ENCODE measurements at regions not wholly inside any gene's neighbourhood (a gene's known extent, or its start where the extent isn't known, plus 50 kb on each side); places are given as distances from the start of the nearest gene placed in this dataset.

- Histone ChIP-seq H3K27me3 (ENCODE audit: control insufficient read depth, insufficient read depth, low read length) (no peaks in the 10 kb centered on the region), H3K9me3 (ENCODE audit: control insufficient read depth, insufficient read depth, low read depth, low read length) (no peaks in the 10 kb centered on the region), H4K20me1 (ENCODE audit: control insufficient read depth, extremely low read depth, insufficient read depth, low read length) (no peaks in the 10 kb centered on the region), H3K36me3 (ENCODE audit: control insufficient read depth, insufficient read depth, low read length) (no peaks in the 10 kb centered on the region), H3K9ac (ENCODE audit: insufficient read depth, low read length) (no peak overlapping the region), H2AFZ (ENCODE audit: low read length) (no peak overlapping the region), H3K4me2 (ENCODE audit: extremely low read depth, insufficient read depth, low read length) (no peak overlapping the region), H3K4me1 (ENCODE audit: control insufficient read depth, extremely low read depth, insufficient read depth, low read length) (no peaks in the 10 kb centered on the region), H3K79me2 (ENCODE audit: control insufficient read depth, insufficient read depth, low read length) (no peaks in the 10 kb centered on the region), H3K27ac (ENCODE audit: insufficient read depth, low read length) (no peak overlapping the region), H3K4me3 (replicated peaks in 1 of 4; ENCODE audit: control extremely low read depth in 1 of 4, insufficient read depth in 1 of 4, low read depth in 3 of 4, low read length in 4 of 4) (no peak overlapping the region)
- no peak for DNase-seq (ENCODE audit: low read depth in 2 of 2)
- TF ChIP-seq EZH2 (IDR thresholded peaks at IDR 0.05; ENCODE audit: low read length, missing control alignments) (no peak), CTCF (conservative IDR thresholded peaks at IDR 0.05 in 1 of 2, IDR thresholded peaks at IDR 0.05 in 1 of 2; ENCODE audit: low read depth in 1 of 2, low read length in 2 of 2) (no peak)
Measured at GRCh38 chr11:87405843-87406242, 368.1 kb downstream of the TMEM135 start.

DNA sequence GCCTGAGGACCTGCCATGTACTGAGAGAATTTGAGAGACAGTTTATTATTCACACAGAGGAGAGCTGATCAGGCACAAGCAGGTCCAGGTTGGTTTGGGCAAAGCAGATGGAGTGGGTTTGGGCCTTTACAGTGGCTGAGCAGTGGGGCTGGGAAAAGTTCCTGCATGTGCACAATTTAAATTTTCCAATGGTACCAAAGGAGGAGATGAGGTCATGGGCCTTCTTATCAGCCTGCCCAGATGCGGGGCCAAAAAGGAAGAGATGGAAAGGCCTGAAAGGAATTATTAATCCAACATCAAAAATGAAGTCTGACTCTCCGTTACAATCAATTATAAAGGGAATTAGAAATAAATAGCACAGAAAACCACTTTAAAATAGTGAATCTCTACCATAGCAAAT, 367.6 kb downstream of the TMEM135 start:
- Histone ChIP-seq H3K4me1 (ENCODE audit: control insufficient read depth, extremely low read depth, insufficient read depth, low read length) (no peaks in the 10 kb centered on the region), H3K9me3 (ENCODE audit: control insufficient read depth, insufficient read depth, low read depth, low read length) (no peaks in the 10 kb centered on the region), H3K36me3 (ENCODE audit: control insufficient read depth, insufficient read depth, low read length) (no peaks in the 10 kb centered on the region), H3K27me3 (ENCODE audit: control insufficient read depth, insufficient read depth, low read length) (no peaks in the 10 kb centered on the region), H3K9ac (ENCODE audit: insufficient read depth, low read length) (no peak overlapping the region), H4K20me1 (ENCODE audit: control insufficient read depth, extremely low read depth, insufficient read depth, low read length) (no peaks in the 10 kb centered on the region), H3K79me2 (ENCODE audit: control insufficient read depth, insufficient read depth, low read length) (no peaks in the 10 kb centered on the region), H3K4me3 (replicated peaks in 1 of 4; ENCODE audit: control extremely low read depth in 1 of 4, insufficient read depth in 1 of 4, low read depth in 3 of 4, low read length in 4 of 4) (no peak overlapping the region), H2AFZ (ENCODE audit: low read length) (no peak overlapping the region), H3K27ac (ENCODE audit: insufficient read depth, low read length) (no peak overlapping the region), H3K4me2 (ENCODE audit: extremely low read depth, insufficient read depth, low read length) (no peak overlapping the region)
- no peak for DNase-seq (ENCODE audit: low read depth in 2 of 2)
- TF ChIP-seq EZH2 (IDR thresholded peaks at IDR 0.05; ENCODE audit: low read length, missing control alignments) (no peak), CTCF (conservative IDR thresholded peaks at IDR 0.05 in 1 of 2, IDR thresholded peaks at IDR 0.05 in 1 of 2; ENCODE audit: low read depth in 1 of 2, low read length in 2 of 2) (no peak)

- H3K79me2 ChIP-seq (ENCODE audit: control insufficient read depth, insufficient read depth, low read length): no peaks in the 10 kb centered on the region
- no peak overlapping the region for H3K9ac ChIP-seq (ENCODE audit: insufficient read depth, low read length)
- H4K20me1 ChIP-seq (ENCODE audit: control insufficient read depth, extremely low read depth, insufficient read depth, low read length): no peaks in the 10 kb centered on the region
- H3K4me1 ChIP-seq (ENCODE audit: control insufficient read depth, extremely low read depth, insufficient read depth, low read length): no peaks in the 10 kb centered on the region
- H3K9me3 ChIP-seq (ENCODE audit: control insufficient read depth, insufficient read depth, low read depth, low read length): no peaks in the 10 kb centered on the region
- H3K36me3 ChIP-seq (ENCODE audit: control insufficient read depth, insufficient read depth, low read length): no peaks in the 10 kb centered on the region
- H3K27ac ChIP-seq (ENCODE audit: insufficient read depth, low read length): no peak overlapping the region
- H3K27me3 ChIP-seq (ENCODE audit: control insufficient read depth, insufficient read depth, low read length): no peaks in the 10 kb centered on the region
- TF ChIP-seq CTCF (conservative IDR thresholded peaks at IDR 0.05 in 1 of 2, IDR thresholded peaks at IDR 0.05 in 1 of 2; ENCODE audit: low read depth in 1 of 2, low read length in 2 of 2): no peak
- no peak for TF ChIP-seq EZH2 (IDR thresholded peaks at IDR 0.05; ENCODE audit: low read length, missing control alignments)
- no peak overlapping the region for H2AFZ ChIP-seq (ENCODE audit: low read length)
- H3K4me3 ChIP-seq (replicated peaks in 1 of 4; ENCODE audit: control extremely low read depth in 1 of 4, insufficient read depth in 1 of 4, low read depth in 3 of 4, low read length in 4 of 4): no peak overlapping the region
- H3K4me2 ChIP-seq (ENCODE audit: extremely low read depth, insufficient read depth, low read length): no peak overlapping the region
- DNase-seq (ENCODE audit: low read depth in 2 of 2): no peak
Measured at GRCh38 chr11:87401653-87402052, 363.9 kb downstream of the TMEM135 start.
